ENCODE measurements at regions not wholly inside any gene's neighbourhood (a gene's known extent, or its start where the extent isn't known, plus 50 kb on each side); places are given as distances from the start of the nearest gene placed in this dataset.

DNA sequence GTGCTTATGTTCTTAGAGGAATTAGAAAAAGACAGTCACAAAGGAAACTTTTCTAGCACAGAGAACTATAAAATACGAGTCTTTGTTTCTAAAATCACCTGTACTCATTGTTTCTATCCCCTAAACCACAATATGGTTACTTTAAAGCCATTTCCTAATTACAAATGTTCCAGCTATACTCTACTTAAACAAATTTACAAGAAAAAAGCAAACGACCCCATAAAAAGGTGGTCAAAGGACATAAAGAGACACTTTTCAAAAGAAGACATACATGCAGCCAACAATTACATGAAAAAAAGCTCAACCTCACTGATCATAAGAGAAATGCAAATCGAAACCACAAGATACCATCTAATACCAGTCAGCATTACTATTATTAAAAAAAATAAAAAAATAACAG lies 447.3 kb downstream of the RAB28 start:
- no peak for DNase-seq

DNA sequence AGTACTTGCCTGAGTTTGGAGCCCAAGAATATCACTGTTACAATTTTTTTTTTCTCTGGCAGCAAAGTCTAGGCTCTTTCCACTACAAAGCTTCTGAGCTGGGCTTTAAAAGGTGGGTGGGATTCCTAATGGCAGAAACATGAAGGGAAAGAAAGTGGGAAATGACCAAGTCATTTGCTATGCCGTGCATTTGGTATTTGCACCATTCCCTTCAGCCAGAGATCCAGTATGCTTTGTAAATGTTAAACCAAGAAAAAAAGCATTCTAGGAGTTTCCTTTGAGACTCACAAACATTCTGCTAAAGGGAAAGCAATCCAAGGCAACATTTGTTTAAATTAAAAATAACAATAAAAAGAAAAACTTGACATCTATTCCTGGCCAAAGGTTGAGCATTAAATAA lies 451.2 kb downstream of the RAB28 start:
- no peak for DNase-seq

DNA sequence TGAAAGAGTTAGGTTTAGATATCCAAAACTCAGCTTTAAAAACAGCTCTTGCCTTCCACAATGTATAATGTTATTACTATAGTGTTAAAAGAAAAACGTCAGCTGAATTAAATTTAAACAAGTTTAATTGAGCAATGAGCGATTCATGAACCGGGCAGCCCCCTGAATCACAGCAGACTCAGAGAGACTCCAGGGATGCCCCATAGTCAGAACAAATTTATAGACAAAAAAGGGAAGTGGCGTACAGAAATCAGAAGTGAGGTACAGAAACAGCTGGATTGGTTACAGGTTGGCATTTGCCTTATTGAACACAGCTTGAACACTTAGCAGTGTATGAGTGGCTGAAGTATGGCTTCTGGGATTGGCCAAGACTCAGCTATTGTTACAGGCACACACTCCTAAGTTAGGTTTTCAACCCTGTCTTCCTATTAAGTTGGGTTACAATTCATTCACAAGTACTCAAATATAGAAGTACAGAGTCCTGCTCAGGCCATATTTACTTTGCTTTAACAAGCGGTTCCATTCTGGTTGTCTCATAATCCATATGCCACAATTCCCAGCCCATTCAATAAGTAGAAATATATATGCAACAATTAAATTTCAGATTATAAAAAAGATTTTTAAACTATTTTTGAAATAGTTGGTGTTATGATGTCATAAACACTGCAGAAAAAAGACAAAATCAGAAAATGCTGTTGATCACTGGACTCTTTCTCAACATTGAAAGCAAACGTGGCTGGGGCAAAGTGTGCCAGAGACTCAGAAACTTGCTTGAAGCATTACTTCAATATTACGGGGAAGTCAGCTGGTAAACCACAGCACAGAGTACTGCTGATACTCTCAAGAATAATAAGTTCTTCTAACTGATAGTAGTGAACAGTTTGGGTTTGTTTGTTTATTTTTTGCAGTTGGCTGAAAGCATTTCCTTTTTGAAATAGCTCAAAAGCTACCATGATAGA lies 459.7 kb downstream of the RAB28 start:
- no peak for DNase-seq

DNA sequence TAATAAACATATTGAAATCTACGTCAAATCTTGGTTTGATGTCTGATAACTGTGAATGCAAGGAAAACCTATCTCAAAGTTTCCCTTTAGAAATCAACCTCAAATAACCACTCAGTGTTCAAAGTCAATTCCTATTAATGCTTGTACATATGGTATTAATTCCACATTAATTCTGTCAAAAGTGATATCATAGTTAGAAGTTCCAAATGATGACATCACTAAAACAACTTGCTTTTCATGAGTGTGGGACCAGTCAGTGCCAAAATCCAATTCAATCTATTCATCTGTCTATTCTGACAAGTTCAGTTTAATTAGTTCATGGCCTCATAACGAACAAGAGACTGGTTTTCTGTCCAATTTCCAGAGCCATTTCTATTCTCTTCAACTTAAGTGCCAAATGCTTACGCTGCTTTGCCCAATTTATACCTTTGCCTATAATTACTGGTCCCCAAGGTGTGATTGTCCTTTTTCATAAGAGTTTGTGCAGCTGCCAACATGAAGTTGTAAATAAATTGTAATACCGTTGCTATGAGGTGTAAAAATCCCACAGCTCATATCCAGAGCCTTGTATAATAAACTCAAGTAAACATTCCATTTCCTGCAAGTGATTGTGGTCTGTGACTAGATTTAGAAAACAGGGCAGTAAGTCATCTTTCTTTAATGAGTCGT lies 476.2 kb downstream of the RAB28 start:
- no peak for DNase-seq

DNA sequence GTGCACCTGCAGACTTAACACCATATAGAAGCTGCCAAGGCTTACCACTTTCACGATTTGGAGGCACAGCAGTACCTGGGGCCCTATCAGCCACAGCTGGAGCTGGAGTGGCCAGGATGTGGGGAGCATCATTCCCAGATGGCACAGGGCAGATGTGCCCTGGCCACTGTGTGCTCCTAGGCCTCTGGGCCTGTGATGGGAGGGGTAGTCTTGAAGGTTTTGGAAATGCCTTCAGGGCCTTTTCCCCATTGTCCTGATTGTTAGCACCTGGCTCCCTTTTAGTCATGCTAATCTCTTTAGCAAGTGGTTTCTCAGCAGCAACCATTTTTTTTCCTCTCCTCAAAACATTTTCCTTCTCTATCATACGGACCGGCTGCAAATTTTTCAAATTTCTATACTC lies 490.2 kb downstream of the RAB28 start:
- DNase-seq, result no peak

DNA sequence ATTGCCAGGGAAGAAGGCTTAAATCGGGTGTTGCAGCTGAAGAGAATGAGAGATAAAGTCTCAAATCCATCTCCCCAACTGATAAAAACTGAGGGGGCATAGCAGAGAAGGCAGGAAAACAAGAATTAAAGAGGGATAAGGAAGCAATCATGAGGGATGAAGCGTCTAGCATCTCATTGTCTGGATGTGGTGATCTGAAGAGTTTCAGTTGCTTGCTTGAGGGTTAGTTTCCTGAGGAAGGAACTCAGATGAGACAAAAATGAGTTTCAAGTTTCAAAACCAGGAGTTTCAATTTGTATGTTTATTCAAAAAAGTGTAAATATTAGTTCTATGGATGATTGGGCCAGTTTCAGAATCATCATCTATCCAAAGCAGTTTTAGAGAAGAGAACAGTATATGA lies 496.9 kb downstream of the RAB28 start:
- no peak for DNase-seq

DNA sequence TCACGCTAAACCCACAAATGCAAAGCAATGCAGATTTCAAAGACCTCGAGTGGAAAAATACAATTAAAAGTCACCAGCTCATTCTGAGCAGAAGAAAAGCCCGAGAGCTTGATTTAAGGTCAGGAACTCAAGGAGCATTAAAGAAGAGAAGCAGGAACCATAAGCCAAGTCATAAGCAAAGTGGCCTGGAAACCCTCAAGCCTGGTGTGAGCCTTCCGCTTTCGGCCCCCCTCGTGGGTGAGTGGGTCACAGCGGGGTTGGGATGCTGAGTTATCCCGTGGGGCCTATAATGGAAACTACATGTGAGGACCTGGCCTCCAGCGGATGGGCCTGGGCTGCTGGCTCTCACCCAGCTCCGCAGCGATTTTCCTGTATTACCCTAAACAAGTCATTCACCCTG lies 504.3 kb downstream of the RAB28 start:
- DNase-seq, result no peak

DNA sequence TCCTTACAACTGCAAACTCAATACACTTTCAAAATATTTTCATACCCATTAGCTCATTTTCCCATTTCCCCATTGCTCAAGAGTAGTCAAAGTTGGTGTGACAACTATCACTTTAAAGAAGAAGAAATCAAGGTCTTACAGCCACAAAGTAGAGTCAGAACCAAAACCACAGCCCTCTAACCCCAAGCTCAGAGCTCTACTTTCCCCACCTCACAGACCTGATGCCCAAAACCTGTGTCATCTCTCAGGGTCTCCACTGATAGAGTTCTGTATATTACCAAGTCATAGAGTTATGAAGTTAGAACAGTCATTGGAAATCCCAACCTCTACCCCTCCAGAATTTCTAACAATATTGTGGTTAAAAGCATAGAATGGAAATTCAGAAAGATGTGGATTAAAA lies 505.8 kb downstream of the RAB28 start:
- DNase-seq, result no peak

DNA sequence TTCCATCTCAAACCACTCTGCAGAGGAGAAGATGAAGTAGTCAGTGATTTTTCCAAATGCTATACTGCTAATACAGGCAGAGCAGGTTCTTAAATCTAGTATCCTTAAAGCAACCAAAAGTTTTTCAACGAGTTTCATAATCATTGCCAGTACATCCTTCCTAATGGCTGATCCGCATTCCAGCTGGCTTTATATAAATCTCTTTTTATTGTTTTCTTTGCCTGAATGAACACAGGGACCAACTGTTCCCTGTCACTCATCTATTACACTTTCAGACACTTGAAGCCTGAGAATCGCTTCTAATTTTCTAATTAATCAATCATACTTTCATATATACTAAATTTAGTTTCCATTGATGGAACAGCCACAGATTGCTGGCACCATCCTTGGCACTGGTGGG lies 508.6 kb downstream of the RAB28 start:
- DNase-seq, result no peak

DNA sequence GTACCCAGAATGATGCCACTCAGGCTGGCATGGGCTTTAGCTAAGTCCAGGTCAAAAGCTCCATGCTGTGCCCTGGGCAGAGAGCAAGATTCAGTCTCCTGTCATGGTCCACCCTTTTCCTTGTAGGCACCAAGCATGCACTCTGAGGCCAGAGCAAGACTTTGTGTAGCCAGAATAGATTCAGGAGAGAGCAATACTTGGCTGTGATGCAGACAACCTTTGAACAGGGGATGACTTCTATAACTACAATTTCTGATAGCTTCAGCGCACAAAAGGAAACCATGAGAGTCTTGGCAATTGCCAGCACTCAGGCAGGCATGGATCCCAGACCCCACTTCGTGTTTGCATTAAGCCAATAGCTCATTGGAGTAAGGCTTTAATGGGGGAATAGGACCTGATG lies 510.6 kb downstream of the RAB28 start:
- no peak for DNase-seq

DNA sequence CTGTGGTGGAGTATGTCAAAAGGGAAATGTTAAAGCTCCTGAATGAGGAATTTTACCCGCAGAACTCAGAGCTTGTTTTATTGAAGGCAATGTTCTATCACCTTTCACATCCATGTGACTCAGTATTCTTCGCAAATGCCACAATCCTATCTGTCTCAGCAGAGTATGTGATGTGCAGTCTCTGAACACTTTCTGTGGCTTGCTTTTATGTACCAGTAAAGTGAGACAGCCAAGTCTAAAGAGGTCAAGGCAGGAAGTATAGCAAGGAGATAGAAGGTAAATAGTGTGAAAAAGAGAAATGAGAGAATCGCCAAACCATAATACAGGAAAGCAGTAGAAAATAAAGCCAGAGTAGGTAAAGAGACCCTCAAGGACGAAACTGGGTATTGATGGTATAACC lies 515.8 kb downstream of the RAB28 start:
- no peak for DNase-seq

DNA sequence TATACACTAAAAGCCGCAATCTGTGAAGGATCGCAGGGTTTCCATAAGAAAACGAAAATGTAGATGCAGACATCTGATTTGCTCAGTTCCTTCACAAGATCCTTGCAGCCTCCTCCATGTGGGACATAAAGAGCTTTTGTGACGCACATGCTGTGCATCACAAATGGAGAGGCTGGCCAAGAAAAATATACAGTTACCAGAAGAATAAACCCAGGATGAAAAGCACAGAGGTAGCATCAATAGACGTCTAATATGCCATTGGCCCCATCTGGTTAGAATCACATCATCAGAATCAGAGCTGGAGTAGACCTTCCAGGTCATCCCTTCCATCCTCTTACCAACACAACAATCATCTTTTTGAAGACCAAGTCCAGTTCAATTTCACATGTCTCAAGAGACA lies 517.4 kb downstream of the RAB28 start:
- no peak for DNase-seq

DNA sequence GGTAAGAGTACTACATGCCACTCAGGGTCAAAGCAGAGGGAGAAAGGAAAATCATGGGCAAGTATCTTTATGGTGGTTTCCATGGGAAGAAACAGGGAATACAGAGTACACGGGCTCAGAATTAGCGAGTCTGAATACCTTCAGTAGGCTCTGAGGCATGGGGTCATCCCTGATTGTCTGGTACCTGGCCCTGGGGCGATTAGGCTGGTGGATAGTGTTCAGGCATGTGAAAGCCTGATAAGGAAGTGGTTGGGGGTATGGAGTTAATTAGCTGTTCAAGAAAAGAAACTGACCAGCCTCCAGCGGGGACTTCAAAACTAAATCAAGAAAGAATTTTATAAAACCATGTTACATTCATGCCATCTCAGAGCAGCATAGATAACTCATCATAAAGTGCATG lies 518.8 kb downstream of the RAB28 start:
- DNase-seq, result no peak

DNA sequence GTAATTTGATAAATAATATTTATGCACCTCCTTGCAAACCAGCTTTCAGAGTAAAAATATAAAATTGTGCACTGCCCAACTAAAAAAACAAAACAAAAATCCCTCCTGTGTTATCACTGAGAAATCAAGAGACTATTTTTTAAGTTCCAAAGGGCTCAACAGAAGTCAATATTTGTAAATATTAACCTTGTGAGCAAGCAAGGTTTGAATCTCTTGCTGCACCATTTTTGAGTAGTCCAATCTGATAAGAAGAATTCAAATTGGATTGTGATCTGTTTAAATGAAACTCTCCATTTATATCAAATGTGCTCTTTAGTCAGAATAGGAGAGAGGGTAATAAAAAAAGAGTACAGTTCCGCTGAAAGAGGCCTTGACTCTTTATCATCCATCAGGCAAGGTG lies 520.2 kb downstream of the RAB28 start:
- DNase-seq, result no peak

DNA sequence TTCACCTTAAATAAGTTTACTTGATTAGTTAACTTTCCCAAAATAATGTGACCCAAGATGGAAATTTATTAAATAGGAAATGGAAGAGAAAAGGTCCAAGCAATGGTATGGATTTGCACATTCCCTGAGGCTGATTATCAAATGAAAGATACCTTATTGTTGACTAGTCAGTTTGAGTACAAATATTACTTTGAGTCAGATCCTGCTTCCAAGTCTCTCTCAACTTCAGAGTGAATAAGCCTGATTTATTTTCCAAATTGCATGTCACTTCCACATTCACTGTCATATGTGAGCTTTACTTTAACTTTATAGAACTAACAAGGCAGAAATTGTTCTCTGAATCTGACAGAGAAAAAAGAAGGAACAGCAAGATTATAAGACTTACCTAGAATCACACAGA lies 520.8 kb downstream of the RAB28 start:
- DNase-seq, result no peak

DNA sequence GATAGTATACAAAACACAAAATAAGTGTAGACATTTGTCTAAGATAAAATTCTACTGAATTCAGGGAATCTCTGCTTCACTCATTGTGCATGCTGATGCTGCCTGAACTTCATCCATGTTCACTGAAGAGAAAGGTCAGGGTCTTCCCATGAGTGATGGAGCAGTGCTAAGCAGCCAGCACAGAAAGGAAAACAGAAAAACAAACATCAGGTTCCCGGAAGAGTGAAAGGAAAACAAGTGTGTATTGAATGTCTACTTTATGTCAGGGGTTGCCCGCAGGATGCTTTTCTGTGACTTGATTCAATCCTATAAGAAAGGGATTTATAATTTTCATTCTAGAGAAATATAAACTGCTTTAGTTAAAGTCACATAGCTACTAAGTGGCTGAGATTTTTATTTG lies 522.4 kb downstream of the RAB28 start:
- no peak for DNase-seq

DNA sequence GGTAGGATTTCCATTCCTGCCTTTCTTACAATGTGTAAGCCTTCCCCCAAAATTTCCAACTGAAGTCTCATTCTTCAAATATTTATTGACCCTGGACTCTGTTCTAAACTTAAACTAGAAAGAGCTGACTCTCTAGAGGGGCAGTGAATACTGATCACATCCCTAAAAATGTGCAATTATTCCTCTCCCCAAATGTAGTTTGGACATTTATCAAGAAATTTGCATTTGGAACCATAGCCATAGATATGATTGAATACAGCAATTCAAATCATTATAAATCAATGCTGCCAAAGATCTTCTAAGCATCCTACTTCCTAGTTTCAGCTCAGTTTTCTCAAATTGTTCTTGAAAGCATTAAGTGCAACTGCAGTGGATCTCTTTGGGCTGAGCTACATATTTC lies 525.7 kb downstream of the RAB28 start:
- no peak for DNase-seq

DNA sequence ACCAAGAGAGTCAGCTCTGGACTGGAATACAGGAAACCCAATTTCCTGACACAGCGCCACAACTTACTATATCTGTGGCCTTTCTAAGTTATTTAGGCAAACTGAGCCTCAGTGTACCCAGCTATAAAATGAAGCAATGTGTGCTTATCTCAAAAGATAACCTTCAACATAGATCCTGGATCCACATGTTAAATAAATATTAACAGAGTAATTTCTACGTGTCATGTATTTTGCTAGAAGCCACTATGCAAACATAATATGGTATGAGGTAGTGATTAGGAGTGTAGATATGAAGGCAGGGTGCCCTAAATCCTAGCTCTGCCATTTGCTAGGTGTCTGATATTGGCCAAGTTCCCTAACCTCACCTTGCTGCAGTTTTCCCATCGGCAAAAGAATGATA lies 527.0 kb downstream of the RAB28 start:
- DNase-seq, result no peak

DNA sequence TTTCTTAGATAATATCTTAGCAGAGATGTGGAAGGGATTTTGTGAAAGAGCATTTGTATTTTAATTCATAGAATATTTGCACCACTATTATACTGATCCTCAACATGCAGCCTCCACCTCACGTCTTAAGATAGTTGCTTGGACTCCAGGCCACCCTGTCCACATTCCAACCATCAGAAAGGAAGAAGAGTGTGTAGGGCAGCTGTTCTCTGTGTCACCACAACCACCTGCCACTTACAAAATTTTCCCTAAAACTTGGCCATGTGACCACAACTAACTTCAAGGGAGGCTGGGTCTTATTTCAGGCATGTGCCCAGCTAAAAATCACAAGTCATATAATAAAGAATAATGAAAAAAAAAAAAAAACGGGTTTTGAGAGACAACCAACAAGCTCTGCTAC lies 528.1 kb downstream of the RAB28 start:
- DNase-seq, result no peak

DNA sequence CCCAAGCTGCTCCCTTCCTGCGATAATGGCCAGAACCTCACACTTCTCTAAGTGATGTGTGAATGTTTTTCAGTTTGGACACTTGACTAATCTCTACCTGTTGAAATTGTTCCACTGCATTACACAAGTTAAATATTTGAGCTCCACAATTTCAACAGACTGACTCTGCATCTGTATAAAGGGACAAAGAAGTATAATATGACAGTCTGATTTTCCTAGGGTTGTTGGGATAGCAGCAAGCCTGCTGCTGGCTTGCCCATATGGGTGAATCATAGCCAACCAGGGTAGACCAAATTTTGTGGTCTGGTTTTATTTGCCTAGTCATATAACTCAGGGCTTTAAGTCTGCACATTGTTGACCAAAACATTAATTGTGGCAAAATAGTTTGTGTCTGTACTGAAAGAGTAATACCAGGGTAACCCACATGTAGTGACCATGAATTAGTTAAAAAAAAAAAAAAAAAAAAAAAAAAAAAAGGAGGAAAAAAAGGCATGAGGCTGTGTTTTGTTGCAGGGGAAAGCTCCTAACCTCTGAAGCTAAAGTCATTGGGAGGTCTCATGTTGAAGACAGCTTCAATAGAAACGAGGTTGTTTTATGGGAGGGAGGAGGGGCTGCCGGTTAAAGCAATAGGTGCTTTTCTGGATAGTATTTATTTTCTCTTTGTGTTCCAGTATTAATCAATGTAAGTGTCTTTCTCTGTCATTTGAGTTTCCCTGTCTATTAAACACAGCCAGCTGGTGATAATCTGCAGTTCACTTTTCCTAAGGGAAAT lies 534.2 kb downstream of the RAB28 start:
- DNase-seq, result no peak

DNA sequence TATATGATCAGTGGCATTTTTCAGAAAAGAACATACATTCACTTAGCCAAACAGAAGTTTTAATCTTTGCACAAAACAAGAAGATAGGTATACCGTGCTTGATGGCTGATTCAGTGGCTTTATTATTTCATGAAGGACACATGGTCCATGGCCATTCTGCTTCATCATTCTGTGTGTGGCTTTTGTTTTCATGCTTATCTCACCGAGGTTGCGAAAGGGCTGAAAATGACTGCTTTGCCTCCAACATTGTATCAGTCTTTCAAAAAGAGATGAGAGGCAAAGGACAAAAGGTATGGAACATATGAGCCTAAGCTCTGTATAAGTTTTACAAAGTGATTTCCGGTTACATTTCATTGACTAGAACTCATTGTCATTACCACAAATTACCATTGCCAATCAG lies 541.1 kb downstream of the RAB28 start:
- DNase-seq, result no peak

DNA sequence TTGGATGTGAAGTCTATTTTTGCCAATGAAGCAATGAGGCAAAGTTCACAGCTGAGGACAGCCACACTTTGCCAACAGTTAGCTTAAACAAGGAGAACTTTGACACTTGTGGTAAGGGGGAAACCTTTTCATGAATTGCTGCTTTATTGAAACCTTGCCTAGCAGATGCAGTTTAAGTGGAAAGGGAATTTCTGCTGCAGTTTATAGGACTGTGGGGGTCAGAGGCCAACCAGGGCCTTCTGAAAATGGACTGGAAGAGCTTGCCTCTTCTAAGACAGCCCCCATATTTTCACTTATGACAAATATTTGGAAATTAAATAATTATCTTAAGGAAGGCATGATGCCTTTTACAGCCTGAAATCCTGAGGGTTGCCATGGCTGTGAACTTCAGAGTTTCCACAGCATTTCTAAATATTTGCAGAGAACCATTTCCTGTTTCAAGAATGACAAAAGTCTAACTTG lies 550.3 kb downstream of the RAB28 start:
- DNase-seq, result no peak

DNA sequence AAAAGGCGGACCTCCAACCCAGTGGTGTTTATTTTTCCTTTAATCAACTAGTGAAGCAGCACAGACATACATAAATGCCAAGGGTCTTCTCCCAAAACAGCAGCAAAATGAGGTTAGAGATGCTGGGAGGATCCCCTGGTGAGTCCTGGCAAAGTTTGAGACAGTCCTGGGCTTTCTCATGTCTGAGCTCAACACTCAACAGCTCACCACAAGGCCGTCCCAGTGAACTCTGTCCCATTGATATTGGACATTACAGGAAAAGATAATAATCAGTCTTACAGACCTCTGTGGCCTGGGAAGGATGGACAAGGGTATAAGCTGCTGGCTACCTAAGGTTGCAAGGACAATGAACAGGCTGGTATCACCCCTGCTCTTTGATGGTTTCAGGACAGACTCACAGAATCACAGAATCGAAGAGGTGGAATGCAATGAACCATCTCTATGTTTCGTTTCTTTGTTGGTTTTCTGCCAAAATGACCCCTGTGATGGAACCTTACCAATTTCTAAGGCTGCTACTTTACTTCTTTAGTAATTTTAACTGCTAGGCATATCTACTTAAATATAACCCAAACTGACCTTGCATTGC lies 551.8 kb downstream of the RAB28 start:
- DNase-seq, result no peak

All from hematopoietic multipotent progenitor cell treated with erythropoietin and hydrocortisone succinate and interleukin-3 and kit ligand, for 6 days (in vitro differentiated cells).